Chondrocyte (in vitro differentiated cells): ENCODE measurements at regions not wholly inside any gene's neighbourhood (a gene's known extent, or its start where the extent isn't known, plus 50 kb on each side); places are given as distances from the start of the nearest gene placed in this dataset.
"Not testable (repeated sequence)": the region's sequence is repeated elsewhere in the genome, so short reads cannot be mapped to it uniquely, and the experiment has no call there.

Source experiments
- DNase-seq: peaks from one replicate; pipeline ENCODE4 v3.0.0; 2021; ENCODE audit warnings: mixed read lengths, low spot score
- H3K27ac Mint-ChIP-seq: one replicate; pipeline ENCODE4 v1.8.0; 2021; ENCODE audit warnings: mild to moderate bottlenecking, moderate library complexity, mixed read lengths; ENCODE audit not compliant: unreplicated experiment
- H3K27me3 Mint-ChIP-seq: 2 replicates; pipeline ENCODE4 v1.8.0; 2021; ENCODE audit warnings: low read depth, mixed read lengths
- H3K36me3 Mint-ChIP-seq: 2 replicates; pipeline ENCODE4 v1.8.0; 2021; ENCODE audit warnings: low read depth, mixed read lengths
- H3K4me1 Mint-ChIP-seq: 2 replicates; pipeline ENCODE4 v1.8.0; 2021; ENCODE audit warnings: low read depth, mild to moderate bottlenecking, mixed read lengths
- H3K4me3 Mint-ChIP-seq: one replicate; pipeline ENCODE4 v1.8.0; 2021; ENCODE audit warnings: mild to moderate bottlenecking, moderate library complexity, mixed read lengths; ENCODE audit not compliant: unreplicated experiment
- H3K9me3 Mint-ChIP-seq: 2 replicates; pipeline ENCODE4 v1.8.0; 2021; ENCODE audit warnings: low read depth, mixed read lengths
- CTCF ChIP-seq: fragments of 200-600 bp; sonication (generic); IDR thresholded peaks from 2 replicates; pipeline ENCODE4 v1.5.0; 2021; ENCODE audit warnings: antibody characterized with exemption, mild to moderate bottlenecking, moderate library complexity

- no peak overlapping the region for H3K27ac Mint-ChIP-seq
- no peak for TF ChIP-seq CTCF
- H3K36me3 Mint-ChIP-seq, result no peaks in the 10 kb centered on the region
- DNase-seq, result no peak
- peaks cover 27% of the 10 kb centered on the region for H3K9me3 Mint-ChIP-seq
- H3K4me1 Mint-ChIP-seq, result no peaks in the 10 kb centered on the region
- H3K27me3 Mint-ChIP-seq, result no peaks in the 10 kb centered on the region
- H3K4me3 Mint-ChIP-seq, result no peak overlapping the region
Observed at GRCh38 chr17:56000411-56000810, 152.9 kb upstream of the ANKFN1 start.

GRCh38 chr17:56002656-56003055 is 150.6 kb upstream of the ANKFN1 start:
- DNase-seq, H3K27ac Mint-ChIP-seq, H3K4me3 Mint-ChIP-seq, H3K4me1 Mint-ChIP-seq, H3K36me3 Mint-ChIP-seq, H3K27me3 Mint-ChIP-seq: not testable (repeated sequence)
- peaks cover 27% of the 10 kb centered on the region for H3K9me3 Mint-ChIP-seq

- Mint-ChIP-seq H3K4me1 (no peaks in the 10 kb centered on the region), H3K27me3 (no peaks in the 10 kb centered on the region), H3K36me3 (no peaks in the 10 kb centered on the region), H3K27ac (no peak overlapping the region), H3K9me3 (peaks cover 7% of the 10 kb centered on the region), H3K4me3 (no peak overlapping the region)
- no peak for DNase-seq
- TF ChIP-seq CTCF, result no peak
Observed at GRCh38 chr17:56009795-56010651, 143.3 kb upstream of the ANKFN1 start.

GRCh38 chr17:56011406-56012131 is 141.7 kb upstream of the ANKFN1 start:
- Mint-ChIP-seq H3K4me3 (no peak overlapping the region), H3K4me1 (no peaks in the 10 kb centered on the region), H3K9me3 (peaks cover 7% of the 10 kb centered on the region), H3K27ac (no peak overlapping the region), H3K36me3 (no peaks in the 10 kb centered on the region), H3K27me3 (peaks cover 3% of the 10 kb centered on the region)
- no peak for TF ChIP-seq CTCF
- DNase-seq, result no peak

- no peak for TF ChIP-seq CTCF
- H3K27ac Mint-ChIP-seq, result no peak overlapping the region
- no peak overlapping the region for H3K4me3 Mint-ChIP-seq
- no peaks in the 10 kb centered on the region for H3K4me1 Mint-ChIP-seq
- no peaks in the 10 kb centered on the region for H3K36me3 Mint-ChIP-seq
- no peak for DNase-seq
- no peaks in the 10 kb centered on the region for H3K9me3 Mint-ChIP-seq
- H3K27me3 Mint-ChIP-seq, result peaks cover 8% of the 10 kb centered on the region
Observed at GRCh38 chr17:56018211-56018610, 135.1 kb upstream of the ANKFN1 start.
